Gastrocnemius medialis (tissue), 4 donors: ENCODE measurements at regions not wholly inside any gene's neighbourhood (a gene's known extent, or its start where the extent isn't known, plus 50 kb on each side); places are given as distances from the start of the nearest gene placed in this dataset.

Experiments used
- POLR2A ChIP-seq, 2 donors: fragments of 450-650 bp; IDR thresholded peaks; one replicate each; pipeline ENCODE4 v1.6.1; 2017; ENCODE audit warnings: antibody characterized with exemption in 2 of 2, mild to moderate bottlenecking in 2 of 2, moderate library complexity in 2 of 2
- TF ChIP-seq, protein P1 (sequence below), 5 experiments: fragments of 450-650 bp in 3 of 5; fragments of 200-600 bp in 2 of 5; sonication (generic) in 2 of 5; IDR thresholded peaks in 4 of 5; conservative IDR thresholded peaks in 1 of 5; 1 replicate in 4 of 5; 2 replicates in 1 of 5; pipeline ENCODE4 v1.5.1; 2016 to 2019; ENCODE audit warnings: antibody characterized with exemption in 5 of 5, mild to moderate bottlenecking in 3 of 5, moderate library complexity in 3 of 5

DNA sequence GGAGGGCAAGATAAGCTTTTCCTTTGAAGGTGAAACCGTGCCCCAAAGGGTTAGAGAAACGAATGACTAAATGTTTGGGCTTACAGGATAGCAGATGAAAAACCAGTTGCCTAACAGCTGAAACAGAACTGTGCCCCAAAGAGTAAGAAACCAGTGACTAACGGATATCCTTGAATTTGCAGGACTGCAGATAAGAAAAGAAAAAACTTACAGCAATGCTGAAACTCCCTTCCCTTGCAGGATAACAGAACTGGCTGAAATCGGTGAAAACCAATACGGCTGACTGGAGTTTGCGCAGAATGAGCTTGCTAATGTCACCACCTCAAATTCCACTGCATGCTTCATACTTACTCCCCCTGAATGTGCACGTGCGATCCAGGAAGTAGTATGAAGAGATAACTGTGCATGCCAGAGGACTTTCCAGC, 175.2 kb upstream of the NLRP1 start:
- TF ChIP-seq, protein P1, sequence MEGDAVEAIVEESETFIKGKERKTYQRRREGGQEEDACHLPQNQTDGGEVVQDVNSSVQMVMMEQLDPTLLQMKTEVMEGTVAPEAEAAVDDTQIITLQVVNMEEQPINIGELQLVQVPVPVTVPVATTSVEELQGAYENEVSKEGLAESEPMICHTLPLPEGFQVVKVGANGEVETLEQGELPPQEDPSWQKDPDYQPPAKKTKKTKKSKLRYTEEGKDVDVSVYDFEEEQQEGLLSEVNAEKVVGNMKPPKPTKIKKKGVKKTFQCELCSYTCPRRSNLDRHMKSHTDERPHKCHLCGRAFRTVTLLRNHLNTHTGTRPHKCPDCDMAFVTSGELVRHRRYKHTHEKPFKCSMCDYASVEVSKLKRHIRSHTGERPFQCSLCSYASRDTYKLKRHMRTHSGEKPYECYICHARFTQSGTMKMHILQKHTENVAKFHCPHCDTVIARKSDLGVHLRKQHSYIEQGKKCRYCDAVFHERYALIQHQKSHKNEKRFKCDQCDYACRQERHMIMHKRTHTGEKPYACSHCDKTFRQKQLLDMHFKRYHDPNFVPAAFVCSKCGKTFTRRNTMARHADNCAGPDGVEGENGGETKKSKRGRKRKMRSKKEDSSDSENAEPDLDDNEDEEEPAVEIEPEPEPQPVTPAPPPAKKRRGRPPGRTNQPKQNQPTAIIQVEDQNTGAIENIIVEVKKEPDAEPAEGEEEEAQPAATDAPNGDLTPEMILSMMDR (IDR thresholded peaks at IDR 0.05 in 4 of 5, conservative IDR thresholded peaks at IDR 0.05 in 1 of 5): no peak
- TF ChIP-seq POLR2A (IDR thresholded peaks at IDR 0.05): no peak
